NCI-H1417 (cell line): ENCODE measurements at regions not wholly inside any gene's neighbourhood (a gene's known extent, or its start where the extent isn't known, plus 50 kb on each side); places are given as distances from the start of the nearest gene placed in this dataset.
"Not testable (repeated sequence)": the region's sequence is repeated elsewhere in the genome, so short reads cannot be mapped to it uniquely, and the experiment has no call there.

Experiments used
- DNase-seq, 3 experiments: peaks; one replicate each; lab custom pipeline; 2025; lab: John Stamatoyannopoulos, UW

DNA sequence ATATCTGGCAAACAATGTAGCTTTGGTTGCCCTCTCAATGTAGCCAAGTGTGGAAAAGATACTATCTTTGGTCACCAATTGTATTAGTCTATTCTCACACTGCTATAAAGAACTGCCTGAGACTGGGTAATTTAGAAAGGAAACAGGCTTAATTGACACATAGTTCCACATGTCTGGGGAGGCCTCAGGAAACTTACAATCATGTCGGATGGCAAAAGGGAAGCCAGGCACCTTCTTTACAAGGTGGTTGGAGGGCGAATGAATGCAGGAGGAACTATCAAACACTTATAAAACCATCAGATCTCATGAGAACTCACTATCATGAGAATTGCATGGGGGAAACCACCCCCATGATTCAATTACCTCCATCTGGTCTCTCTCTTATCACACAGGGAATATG is 133.1 kb upstream of the TBCA start:
- DNase-seq = no peak

DNA sequence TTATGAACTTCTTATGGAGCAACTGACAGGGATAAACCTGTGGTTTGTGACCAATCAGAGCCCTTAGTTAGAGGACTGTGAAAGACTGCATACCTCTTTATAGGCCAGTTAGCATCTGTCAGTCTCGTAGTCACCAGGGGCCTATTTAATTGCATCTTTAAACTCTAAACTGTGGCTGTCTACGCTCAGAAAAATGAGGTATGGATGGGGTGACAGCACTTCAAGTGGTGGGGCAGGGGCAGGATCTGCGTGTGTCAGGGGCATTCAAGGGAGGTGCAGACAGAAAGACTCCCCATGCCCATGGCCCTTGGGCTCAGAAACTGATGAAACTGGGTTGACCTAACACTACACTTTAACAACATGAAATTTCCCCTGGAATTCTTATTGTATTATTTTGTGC is 132.6 kb upstream of the TBCA start:
- peak in 1 of 3 experiments; percentile 38 for DNase-seq

DNA sequence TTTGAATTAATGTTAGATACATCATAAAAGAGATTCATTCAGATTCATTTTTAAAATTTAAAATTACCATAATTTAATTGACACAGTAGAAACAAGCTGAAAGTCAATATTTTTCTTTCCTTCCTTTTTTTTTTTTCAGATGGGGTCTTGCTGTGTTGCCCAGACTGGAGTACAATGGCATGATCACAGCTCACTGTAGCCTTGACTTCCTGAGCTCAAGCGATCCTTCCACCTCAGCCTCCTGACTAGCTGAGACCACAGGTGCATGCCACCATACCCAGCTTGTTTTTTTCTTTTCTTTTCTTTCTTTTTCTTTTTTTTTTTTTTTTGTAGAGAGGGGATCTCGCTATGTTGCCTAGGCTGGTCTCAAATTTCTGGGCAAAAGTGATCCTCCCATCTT is 131.6 kb upstream of the TBCA start:
- DNase-seq = no peak

DNA sequence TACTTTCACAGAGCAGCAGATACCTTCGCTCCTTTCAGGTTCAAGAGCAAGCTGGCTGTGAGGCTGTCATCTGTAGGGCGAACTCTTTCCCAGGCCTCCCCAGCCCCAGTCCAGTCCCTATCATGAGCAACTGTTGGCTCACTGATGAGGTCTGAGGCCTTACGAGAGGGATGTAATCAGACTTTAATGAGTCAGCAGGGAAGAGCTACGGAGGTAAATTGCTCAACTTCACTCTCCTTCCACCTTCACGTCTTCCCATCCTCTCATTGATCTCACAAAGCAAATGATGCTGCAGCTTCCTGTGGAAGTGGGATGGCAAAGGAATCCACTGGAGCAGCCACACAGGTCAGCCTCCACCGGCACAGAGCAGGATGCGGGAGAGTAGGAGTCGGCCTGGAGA is 130.7 kb upstream of the TBCA start:
- no peak for DNase-seq

DNA sequence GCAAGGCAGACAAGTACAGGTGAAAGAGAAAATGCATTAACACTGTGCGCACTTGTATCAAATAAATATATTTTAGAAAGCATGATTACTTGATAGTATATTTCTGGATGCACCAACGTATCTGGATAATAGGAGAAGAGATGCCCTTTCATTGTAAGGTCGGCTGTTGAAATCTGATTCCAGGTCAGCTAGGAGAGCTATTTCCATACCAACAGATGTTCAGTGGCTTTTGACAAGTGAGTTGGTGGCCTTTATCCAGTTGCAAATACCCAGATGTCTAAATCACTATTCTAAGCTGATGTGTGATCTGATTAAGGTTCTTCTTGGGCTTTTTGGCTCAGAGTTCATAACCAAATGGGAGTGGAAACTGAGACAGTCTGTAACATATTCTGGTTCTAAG is 128.2 kb upstream of the TBCA start:
- no peak for DNase-seq

DNA sequence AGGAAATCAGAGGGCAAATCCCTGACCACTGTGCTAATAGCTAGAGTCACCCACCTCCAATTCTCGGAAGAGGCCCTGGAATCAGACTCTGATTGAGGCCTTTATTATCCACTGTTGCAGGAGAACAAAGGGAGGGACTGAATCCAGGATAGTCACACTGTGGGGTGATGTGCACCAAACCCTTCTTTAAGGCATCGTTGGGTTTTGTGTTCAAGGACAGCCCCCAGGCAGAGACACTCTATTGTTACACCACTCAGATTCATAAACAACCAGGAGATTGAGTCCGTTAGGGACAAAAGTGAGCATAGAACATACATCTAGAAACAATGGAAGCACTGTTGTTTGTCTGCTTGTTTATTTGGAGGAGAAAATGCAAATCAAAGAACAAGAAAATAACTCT is 124.6 kb upstream of the TBCA start:
- DNase-seq = no peak

DNA sequence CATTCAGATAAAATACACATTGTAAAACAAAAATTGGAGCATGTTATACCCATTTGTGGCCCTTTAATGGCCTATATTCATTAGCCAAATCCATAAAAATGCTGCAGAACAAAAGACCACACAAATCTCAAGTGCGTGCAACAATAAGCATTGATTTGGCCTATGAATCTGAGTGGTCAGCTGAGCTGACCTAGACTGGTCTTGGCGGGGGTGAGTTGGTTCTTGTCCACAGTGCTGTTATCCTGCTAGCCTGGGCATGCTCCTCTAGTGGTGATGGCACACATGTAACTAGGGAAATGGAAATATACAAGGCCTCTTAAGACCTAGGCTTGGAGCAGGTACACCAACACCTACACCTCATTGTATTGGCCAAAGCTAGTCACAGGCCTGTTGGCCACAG is 122.2 kb upstream of the TBCA start:
- no peak for DNase-seq

DNA sequence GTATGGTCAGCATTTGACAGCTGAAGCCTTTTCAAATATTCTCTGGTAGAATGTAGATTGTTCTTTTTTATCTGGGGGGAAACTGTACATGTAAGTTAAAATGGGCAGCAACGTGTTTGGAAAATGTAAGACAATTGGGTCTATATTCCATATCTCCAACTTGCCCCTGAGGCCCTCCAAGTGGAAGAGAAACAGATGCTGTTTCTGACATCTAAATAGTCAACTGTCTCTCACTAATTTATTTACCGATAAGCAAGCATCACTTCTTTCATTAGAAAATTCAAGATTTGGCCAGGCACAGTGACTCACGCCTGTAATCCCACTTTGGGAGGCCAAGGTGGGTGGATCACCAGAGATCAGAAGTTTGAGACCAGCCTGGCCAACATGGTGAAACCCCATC is 120.2 kb upstream of the TBCA start:
- no peak for DNase-seq

DNA sequence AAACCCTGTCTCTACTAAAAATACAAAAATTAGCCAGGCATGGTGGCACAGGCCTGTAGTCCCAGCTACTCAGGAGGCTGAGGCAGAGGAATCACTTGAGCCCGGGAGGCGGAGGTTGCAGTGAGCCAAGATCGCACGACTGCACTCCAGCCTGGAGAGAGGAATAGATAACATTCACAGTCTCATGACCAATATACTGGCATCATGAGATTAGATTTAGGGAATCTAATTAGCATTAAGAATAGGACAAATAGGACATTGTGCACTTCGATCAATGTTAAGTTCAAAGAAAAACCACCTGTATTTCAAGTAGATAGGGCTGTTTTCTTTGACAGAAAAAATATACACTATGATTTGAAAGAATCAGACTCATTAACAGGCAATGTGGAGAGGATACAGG is 118.0 kb upstream of the TBCA start:
- not testable (repeated sequence) for DNase-seq

DNA sequence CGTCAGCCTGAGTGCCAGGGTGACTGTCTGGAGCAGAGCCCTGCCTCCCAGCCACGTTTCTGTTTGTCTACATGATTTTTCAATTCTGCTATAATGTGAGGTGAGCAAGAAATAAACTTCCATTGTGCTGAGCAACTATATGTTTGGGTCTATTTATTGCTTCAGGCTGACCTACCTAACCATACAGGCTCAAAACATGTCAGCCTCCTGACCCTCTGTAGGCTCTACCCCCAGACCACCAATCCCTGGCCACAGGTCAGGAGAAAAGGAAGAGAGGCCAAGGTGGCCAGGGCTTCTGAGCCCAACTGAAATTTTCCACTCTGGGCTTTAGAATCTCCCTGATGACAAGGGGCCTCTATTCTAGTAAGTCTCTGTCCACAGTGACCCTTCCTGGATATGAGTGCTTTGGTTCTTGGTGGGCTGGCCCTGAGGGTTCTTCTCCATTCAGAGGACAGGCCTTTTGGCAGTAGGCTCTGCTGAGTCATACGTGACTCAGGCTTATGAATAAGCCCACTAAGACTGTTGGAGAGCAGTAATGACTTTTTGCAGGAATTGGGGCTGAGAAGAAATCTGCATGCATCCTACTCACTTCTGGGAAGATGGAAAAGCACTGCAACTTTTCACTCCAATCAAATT is 117.2 kb upstream of the TBCA start:
- no peak for DNase-seq

DNA sequence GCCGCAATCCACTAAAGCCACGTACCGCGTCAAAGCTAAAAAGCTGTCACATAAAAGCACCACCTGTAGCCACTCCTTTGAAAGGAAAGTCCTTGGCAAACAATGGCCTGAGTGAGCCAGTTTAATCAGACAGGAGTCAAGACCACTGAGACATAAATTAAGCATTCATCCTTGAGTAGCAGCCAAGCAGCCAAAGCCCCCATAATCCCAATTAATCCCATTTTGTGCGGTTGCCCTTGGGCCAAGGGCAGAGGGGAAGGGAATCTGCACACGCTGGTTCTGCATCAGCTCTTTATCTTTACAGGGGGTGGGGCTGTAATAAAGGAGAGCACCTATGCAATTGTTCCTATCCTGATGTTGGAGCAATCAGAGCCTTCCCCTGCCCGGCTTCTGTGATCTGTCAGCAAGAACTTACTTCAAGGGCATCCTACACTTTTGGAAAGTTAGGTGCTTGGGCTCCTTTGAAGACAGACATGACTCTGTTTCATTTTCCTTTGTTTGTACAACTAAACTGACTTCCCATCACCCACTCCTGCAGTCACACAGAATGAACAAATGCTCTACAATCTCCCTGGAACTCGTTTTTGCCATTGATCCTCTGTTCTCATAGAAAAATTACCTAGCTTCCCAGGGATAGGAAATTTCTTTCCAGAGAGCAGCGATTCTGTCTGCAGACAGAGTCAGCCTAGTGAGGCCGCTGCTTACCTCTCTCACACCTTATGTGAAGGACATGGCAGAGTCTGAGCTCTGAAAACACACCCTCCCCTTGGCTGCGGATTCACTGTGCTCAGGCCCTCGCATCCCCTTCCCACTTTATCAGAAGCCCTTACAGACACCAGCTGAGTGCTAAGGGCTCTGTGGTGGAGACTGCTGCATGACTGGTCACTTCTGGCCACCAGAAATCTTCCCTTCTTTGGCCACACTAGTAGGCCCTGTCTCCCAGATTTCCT is 116.2 kb upstream of the TBCA start:
- peak in 2 of 3 experiments; percentile 19 to 83 for DNase-seq

DNA sequence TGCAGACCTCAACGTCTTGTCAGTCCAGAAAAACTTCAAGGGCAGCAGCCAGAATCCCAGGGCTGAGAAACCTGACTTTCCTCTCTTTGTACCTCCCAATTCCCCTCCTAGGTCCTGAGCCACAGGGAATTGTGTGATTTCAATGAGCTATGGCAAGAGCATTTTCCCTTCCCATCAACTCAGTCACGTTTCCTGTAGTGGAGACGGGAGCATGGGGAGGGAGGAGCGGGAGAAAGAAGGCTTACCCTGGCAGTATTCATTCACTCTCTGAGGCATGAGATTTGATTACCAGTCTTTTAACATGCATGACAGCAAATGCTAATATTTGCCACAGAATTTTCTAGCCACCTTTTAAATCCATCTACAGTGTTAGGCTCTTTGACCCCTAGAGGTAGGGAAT is 109.4 kb upstream of the TBCA start:
- peak in 1 of 3 experiments; percentile 77 for DNase-seq

DNA sequence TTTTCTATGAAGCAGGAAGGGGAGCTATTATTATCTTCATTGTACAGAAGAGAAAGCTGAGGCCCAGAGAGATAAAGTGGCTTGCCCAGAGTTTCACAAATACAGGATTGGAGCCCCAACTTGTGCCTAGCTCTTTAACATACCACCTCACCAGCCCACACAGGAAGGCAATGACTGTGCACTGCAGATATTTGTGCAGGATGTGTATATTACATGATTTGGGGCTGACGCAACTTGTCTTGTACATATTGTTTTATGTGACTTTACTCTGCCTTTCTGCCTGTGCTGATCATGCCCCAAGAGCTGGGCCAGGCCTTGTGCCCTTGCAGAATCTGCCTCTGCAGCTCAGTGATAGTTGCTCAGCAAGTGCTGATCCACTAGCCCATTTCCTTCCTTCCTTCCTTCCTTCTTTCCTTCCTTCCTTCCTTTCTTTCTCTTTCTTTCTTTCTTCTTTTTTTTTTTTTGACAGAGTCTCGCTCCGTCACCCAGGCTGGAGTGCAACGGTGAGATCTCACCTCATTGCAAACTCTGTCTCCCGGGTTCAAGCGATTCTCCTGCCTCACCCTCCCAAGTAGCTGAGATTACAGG is 106.6 kb upstream of the TBCA start:
- no peak for DNase-seq

DNA sequence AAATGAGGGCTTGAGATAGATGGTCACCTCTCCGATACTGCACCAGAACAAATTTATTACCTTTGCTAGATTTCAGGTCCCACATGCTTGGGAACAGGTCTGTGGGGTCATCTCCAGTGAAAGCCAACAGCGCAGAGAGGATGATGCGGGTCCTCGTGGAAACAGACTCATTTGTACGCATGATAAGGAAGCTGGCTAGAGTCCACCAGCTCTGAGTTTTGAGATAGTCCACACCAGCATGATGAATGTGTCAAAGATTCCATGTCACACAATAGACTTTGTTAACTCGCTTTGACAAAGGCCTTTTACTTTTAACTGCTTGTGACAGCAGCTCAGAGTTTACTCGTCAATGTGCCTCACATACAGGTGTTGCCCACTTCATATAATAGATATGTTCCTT is 105.4 kb upstream of the TBCA start:
- DNase-seq = no peak

DNA sequence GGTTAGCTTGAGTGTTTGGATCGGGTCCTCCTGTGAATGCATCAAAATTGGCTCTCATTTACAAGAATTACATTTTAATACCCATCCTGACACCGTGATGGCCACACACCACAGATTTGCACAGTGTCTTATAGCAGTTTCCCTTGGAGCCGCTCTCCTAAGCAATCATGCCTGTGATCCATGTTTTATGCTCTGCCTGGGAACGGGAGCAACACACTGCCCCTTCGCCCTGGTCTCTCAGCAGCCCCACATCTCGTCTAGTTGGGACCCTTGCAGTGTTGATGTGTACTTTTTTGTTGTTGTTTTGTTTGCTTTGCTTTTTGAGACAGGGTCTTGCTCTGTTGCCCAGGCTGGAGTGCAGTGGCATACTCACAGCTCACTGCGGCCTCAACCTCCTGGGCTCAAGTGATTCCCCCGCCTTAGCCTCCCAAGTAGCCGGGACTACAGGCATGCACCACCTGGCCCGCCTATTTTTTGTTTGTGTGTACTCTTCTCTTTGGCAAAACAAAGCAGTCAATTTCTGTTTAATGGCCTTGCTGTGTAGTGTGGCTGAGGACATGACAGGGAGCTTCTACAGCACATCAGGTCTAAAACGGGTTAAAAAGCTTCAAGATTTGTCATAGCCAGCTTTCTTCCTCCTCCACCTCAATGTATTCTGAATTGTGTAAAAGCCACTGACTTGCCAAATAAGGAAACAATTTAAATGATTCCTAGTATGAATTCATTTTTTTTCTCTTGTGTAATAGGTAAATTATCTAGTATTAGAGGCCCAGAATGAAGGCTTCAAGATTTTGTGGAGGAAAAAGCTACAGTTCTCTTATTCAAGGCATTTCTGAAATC is 101.6 kb upstream of the TBCA start:
- no peak for DNase-seq

DNA sequence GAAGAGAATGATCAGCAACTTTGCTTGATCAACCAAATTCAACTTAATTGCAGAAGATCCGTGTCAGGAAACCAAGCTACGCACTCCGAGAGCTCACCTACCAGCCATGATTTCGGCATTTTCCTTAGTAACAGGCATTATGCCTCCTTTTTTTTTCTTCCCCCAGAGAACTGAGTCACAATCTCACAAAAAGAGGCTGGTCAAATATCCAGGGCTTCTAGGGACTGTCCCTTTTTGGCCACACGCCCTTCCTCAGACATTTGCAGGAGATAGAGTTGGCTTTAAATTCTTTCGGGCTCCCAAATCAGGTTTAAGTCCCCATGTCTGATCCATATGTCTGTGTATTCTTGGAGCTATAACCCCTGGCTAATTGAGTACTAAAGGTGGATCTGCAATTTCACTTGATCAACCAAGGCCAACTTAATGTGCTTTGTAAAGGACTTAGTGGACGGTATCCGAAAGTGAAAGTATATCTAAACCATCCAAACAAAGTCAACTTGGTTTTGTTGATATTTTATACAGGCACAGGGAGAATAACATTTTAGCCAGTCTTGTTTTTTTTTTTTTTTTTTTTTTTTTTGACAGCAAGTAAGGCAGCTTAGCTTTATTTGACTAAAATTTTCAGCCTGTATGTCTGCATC is 100.8 kb upstream of the TBCA start:
- DNase-seq = no peak

DNA sequence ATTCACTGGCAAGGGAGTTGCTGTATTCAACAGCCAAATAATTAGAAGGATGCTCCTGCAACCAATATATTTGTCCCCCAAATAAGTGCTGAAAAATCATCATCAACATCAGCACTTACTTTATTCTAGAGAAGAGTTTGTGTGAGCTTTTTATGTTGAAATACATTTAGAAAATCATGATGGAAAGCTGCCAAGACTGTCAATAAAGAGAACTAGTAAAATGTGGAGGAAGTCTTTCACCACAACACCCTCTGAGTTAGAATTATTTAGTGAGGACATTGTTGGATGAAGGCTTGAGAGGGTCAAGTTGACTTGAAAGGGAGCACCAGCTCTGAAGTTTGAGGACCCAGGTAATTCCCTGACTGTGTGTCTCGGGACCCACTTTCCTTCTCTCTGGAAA is 100.2 kb upstream of the TBCA start:
- DNase-seq = no peak

DNA sequence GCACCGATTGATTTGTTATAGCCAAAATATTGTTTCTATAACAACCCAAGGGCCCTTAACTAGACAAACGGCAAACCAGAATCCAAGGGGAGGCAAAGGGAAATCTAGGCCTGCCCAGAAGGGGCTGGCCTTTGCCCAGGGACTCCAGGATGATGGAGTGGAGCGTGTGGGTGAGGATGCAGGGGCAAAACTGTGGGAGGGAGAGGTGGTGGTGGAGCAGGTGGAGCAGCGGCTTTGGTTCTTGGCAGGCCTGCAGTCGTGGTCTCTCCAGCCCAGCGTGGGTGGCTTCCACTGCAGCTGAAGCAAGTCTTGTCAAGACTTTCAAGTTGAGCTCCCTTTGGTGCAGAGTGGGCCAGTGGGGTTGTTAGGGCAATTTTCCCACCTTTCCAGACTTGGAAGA is 98.6 kb upstream of the TBCA start:
- peak in 1 of 3 experiments; percentile 76 for DNase-seq

DNA sequence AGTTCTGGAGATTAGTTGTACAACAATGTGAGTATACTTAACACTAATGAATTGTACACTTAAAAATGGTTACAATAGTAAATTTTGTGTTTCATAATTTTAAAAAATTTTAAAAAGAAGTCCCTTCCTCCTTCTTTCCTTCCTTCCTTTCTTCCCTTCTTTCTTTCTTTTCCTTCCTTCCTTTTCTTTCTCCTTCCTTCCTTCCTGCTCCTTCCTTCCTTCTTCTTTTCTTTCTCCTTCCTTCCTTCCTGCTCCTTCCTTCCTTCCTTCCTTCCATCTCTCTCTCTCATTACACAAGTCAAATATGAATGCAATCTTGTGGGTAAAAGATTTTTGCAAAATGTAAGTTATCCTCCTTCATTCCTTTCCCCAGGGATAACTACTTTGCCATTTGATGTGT is 97.1 kb upstream of the TBCA start:
- DNase-seq = no peak

DNA sequence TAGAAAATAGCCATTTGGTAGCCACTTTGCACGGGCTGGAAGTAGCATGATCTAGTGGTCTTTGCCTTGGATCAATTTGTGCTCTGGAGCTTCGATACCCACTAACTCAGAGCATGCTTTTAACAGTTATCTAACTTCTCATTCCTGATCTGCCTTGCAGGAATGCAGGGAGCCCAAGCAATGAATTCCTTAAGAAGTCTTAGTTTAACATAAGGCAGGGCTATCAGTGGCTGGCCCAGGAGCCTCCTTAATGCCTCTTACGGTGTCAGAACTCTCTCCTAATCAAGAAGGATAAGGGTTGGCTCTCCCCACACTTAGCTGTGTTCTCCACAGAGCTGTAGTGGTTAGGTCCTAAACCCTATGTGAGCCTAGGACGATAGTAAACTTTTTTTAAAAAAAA is 95.8 kb upstream of the TBCA start:
- no peak for DNase-seq

DNA sequence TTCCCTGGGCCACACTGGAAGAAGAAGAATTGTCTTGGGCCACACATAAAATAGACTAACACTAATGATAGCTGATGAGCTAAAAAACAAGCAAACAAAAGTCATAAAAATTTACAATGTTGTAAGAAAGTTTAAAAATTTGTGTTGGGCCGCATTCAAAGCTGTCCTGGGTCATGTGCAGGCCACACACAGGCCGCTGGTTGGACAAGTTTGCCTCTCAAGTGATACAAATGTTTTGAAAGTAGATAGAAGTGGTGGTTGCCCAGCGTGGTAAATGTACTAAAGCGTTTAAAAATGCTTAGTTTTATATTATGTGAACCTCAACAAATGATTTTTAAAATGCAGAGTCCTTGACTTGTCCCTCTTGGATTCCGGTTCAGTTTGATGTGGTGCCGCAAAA is 94.9 kb upstream of the TBCA start:
- DNase-seq = no peak
